ENCODE measurements at regions not wholly inside any gene's neighbourhood (a gene's known extent, or its start where the extent isn't known, plus 50 kb on each side); places are given as distances from the start of the nearest gene placed in this dataset.

DNA sequence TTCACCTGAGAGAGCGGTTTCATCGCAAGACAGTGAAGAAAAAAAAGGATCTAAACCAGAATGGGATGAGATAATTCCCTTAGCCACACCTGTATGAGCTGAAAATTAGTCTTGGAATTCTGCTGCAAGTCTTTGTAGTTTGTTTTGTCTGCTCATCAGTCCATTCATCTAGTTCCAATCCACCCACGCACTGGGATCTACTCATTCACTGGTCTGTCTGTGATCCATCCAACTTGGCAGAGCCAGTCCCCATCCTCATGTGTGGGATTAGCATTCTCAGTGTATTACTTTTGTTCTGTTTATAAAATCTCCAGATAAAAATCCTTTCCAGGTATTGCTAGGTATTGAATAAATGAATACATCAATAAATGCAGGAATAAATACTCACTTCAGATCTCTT lies 266.5 kb upstream of the USP24 start:
- no peak overlapping the region for H3K27ac Mint-ChIP-seq
- H3K4me3 Mint-ChIP-seq = no peak overlapping the region
- H3K27me3 Mint-ChIP-seq = peaks cover 25% of the 10 kb centered on the region
- ATAC-seq (no peak), DNase-seq (no peak)
- H3K9me3 Mint-ChIP-seq = no peaks in the 10 kb centered on the region
- H3K4me1 Mint-ChIP-seq = no peaks in the 10 kb centered on the region

DNA sequence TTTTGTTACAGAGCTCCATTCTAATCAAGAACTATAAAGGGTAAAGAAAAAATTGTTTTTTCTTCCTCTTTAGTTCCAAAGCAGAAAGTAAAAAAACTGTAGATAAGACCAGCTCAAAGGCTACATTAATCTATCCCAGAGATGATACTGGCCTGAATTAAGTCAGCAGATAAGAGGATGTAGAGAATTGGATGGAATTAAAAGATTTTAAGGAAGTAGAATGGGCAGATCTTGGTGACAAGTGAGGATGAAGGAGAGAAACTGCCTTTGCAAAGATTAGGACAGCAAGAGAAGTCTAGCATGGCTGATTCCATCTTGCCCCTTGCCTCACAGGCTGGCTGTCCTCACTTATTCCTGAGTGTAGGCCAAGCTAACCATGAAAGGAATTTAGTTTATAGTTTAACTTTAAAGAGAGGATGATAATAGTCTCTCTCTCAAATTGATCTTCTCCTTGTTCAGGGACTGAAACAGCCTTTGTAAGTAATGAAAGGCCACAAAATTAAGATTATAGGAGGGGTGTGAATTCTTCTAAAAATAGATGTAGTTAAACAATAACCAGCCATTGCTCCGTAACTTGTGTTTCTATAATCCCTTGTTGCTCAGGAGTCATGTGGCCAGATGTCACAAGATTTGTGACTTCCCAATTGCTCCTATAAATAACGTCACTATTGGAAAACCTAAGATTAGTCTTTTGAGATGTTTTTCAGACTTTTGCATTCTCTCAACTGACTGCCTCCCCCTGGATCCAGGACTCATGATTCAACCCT lies 265.0 kb upstream of the USP24 start:
- H3K4me1 Mint-ChIP-seq = no peaks in the 10 kb centered on the region
- H3K9me3 Mint-ChIP-seq = no peaks in the 10 kb centered on the region
- ATAC-seq = no peak
- H3K27ac Mint-ChIP-seq = no peak overlapping the region
- no peak for DNase-seq
- no peak overlapping the region for H3K4me3 Mint-ChIP-seq
- peaks cover 17% of the 10 kb centered on the region for H3K27me3 Mint-ChIP-seq

DNA sequence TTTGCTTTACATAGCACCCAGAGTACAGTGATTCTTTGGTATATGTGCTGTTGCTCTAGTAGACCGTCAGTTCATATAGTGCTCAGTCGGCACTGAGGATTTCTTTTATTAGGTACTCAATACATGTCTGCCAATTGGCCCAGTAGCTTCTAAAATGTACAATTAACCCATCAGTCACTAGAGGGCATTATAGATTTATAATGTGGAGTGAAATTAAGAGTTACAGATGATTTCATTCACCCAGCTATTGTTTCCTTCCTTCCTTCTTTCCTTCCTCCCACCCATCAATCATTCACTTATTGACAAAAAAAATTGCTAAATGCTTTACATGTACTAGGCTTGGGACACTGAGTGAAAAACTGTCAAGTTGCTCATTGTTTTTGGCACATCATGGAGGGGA lies 263.6 kb upstream of the USP24 start:
- ATAC-seq (no peak), DNase-seq (no peak)
- Mint-ChIP-seq H3K27me3 (peaks cover 15% of the 10 kb centered on the region), H3K9me3 (no peaks in the 10 kb centered on the region), H3K4me1 (no peaks in the 10 kb centered on the region), H3K27ac (no peak overlapping the region), H3K4me3 (no peak overlapping the region)

DNA sequence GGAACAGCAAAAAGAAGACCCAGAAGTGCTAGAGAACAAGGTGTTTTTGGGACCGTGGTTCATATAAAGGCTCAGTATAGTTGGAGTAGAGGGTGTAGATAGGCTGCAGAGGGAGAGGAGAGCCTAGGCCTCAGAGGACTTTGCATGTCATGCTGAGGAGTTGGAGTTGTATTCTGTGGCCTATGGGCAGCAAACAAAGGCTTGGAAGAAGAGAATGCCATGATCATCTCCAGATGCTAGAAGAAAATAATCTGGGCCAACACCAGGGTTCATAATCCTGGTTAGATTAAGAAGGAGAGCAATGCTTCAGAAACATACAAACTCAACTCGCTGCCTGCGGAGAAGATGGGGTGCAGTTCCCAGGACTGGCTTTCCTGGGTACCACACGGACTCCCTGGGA lies 262.8 kb upstream of the USP24 start:
- Mint-ChIP-seq H3K4me1 (no peaks in the 10 kb centered on the region), H3K4me3 (no peak overlapping the region), H3K27ac (peak overlapping the region in 1 of 2 donors; percentile 43), H3K27me3 (peaks cover 21% of the 10 kb centered on the region), H3K9me3 (no peaks in the 10 kb centered on the region)
- ATAC-seq (no peak), DNase-seq (no peak)

DNA sequence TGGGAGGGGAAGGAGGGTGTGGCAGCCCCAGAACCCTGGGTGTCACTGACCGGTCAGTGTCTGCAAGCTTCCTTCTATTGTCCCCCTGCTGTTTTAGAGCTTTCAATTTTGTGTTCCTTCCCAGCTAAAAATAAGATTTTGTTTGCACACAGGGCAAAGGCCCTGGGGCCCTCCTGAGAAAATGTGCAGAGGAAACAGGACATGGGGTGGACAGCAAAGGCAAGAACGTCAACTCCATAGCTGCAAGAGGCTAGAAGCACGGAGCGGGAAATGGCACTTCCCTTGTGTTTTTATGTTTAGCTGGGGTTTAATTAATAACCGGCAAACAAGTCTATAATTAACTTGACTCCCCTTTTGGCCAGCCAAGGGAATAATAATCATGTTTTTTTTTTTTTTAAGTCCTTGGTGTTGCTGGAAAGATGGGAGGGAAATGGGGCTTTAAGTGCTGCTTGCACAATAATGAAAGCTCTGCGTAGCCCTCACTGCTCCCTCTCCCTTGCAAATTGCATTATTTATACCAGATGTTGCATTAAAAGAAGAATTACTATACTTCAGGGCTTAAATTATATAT lies 261.4 kb upstream of the USP24 start:
- H3K27me3 Mint-ChIP-seq = peaks cover 25% of the 10 kb centered on the region
- no peak overlapping the region for H3K27ac Mint-ChIP-seq
- ATAC-seq (no peak), DNase-seq (no peak)
- no peaks in the 10 kb centered on the region for H3K9me3 Mint-ChIP-seq
- no peak overlapping the region for H3K4me3 Mint-ChIP-seq
- H3K4me1 Mint-ChIP-seq = no peaks in the 10 kb centered on the region

DNA sequence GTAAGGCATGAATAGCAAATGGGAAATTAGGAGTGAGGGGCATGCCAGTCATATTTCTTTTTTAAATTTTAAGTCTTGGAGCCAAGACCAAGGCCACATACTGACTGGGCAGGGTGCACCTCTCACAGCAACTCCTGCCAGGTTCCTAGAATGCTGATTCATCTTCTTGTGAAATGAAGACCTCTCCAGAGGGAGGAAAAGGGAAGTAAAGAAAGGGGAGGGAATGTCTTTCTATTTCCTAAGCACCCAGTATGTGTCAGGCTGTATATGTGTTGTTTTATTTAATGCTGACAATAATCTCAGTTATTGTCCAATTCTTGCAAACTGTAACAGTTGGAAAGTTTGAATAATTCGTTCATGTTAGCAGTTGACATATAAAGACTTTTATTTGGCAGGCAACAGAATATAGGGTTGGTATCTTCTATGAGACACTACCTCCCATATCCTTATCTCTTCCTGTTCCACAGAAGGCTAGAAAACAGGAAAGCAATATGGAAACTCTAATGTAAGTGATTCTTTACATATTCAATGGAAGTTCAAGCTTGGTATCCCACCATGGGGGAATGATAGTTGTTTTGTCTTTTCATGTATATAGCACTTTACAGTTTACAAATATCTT lies 259.1 kb upstream of the USP24 start:
- Mint-ChIP-seq H3K9me3 (no peaks in the 10 kb centered on the region), H3K4me3 (no peak overlapping the region), H3K27me3 (peaks cover 25% of the 10 kb centered on the region), H3K27ac (no peak overlapping the region), H3K4me1 (no peaks in the 10 kb centered on the region)
- ATAC-seq (no peak), DNase-seq (no peak)

DNA sequence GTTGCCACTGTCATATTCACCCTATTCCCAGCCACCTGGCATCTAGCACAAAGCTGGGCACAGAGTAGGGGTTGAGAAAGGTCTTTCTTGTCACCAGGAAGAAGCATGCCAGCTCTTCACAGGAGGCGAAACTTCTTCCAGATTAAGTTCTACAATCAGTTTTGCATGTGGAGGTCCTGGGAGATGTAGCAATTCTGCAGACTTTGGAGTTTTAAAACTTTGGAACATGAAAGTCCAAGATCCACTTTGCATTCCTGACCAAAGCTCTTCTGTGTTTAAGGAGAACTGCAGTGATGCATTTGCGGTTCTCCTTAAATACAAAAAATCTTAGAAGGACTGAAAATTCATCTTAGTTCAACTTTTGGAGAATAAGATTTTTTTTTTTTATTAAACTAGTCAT lies 258.5 kb upstream of the USP24 start:
- Mint-ChIP-seq H3K9me3 (no peaks in the 10 kb centered on the region), H3K27me3 (peaks cover 25% of the 10 kb centered on the region), H3K4me3 (no peak overlapping the region), H3K4me1 (no peaks in the 10 kb centered on the region), H3K27ac (no peak overlapping the region)
- no peak for DNase-seq
- ATAC-seq = no peak

DNA sequence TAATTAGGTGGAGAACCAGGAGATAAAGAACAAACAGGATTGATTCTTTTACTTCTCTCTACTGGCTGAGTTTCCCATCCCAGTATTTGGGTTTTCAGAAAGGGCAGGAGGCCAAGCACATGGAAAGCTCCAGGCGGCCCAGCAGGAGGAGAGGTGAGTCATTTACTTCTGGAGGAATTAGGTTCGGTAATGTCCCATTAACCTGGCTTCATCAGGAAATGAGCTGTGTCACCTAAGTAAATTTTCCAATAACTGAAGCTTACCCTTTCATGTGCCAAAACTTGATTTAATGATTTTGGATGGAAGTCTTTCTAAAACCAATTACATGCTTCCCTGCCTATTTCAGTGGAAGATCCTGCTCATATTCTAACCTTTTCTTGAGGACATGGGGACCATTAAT lies 257.6 kb upstream of the USP24 start:
- Mint-ChIP-seq H3K4me1 (no peaks in the 10 kb centered on the region), H3K27me3 (peaks cover 25% of the 10 kb centered on the region), H3K27ac (no peak overlapping the region), H3K9me3 (no peaks in the 10 kb centered on the region), H3K4me3 (no peak overlapping the region)
- ATAC-seq = no peak
- DNase-seq = no peak

DNA sequence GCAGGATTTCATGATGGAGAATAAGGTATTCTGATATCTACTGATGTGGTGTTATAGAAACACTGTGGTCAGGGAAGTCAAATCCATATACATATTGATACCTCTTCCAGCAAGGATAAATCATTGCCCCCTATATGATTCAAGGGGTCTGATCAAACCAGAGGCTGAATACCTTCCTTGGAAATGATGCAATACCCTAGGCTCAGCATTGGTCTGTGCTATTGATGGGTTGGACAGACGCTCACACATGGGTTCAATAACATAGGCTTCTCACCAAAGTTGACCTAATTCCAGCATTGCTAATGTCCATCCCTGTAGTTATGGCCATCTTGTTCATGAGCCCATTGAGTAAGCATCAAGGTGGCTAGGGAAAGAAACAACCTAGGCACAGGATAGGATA lies 257.0 kb upstream of the USP24 start:
- Mint-ChIP-seq H3K4me3 (no peak overlapping the region), H3K27ac (no peak overlapping the region), H3K27me3 (peaks cover 18% of the 10 kb centered on the region), H3K4me1 (no peaks in the 10 kb centered on the region), H3K9me3 (no peaks in the 10 kb centered on the region)
- DNase-seq (no peak), ATAC-seq (no peak)

DNA sequence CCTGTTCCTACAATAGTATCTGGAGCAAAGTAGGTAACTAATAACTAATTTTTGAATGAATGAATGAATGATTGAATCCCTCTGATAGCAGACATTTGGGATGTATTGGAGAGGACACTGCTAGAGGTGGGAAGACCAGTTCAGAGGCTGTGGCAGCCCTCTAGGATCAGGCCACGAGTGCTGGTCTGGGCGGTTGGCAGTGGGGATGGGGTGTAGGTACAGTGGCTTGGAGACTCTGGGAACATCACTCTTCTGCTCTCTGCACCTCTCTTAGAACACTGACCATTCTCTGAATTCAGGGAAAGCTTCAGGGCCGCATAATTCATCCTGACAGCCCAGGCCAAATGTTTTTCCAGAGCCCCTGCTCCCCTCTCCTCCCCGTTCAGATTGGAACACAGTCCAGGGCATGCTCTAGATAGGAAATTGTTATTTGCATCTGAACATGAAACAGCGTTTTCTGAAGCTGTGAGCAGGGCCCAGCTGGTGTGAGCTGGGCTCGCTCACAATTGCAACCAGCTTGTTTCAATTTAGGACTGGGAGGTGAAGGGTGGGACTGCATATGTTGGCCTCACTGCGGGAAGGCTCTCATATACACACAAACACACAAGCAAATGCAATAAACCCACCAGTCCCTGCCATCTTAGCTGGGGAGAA lies 253.1 kb upstream of the USP24 start:
- Mint-ChIP-seq H3K27ac (peak overlapping the region in 1 of 2 donors; percentile 46), H3K4me3 (no peak overlapping the region), H3K9me3 (no peaks in the 10 kb centered on the region), H3K27me3 (peaks cover 8% of the 10 kb centered on the region), H3K4me1 (no peaks in the 10 kb centered on the region)
- no peak for DNase-seq
- ATAC-seq = no peak

DNA sequence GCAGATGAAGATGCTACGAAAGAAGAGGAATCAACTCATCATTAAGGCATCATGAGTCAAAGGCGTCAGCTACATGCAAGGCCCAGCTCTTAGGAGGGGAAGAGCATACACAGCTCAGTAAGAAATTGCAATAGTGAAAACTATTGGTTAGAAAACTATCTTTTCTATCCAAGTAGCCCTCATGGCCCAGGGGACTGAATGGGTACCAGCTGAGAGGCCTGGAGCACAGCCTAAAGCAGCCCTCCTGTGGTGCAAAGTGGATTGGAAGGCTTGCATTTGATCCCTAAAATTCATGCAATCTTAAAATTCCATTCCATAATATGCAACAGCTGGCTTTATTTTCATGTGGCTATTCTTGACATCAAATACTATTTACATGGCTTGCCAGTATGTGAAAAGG lies 251.8 kb upstream of the USP24 start:
- Mint-ChIP-seq H3K27me3 (no peaks in the 10 kb centered on the region), H3K9me3 (no peaks in the 10 kb centered on the region), H3K4me3 (no peak overlapping the region), H3K27ac (no peak overlapping the region), H3K4me1 (no peaks in the 10 kb centered on the region)
- DNase-seq (no peak), ATAC-seq (no peak)

DNA sequence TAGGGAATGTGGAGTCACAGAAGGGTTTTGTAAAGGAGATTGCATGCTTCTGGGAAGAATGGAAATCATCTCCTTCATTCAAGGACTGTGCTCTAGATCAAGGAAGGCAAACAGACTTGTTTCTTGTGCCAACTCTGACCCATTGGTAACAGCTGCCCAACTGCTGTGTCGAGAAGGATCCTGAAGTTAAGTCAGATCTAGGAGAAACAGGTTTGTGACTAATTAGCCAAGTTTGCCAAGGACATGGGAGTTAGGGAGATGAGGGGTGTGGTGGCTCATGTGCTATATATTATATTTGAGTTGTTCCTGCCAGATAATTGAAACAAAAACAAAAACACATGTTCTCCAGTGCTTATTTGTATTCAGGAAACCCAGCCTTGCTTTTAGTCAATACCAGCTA lies 251.2 kb upstream of the USP24 start:
- Mint-ChIP-seq H3K4me1 (no peaks in the 10 kb centered on the region), H3K27ac (no peak overlapping the region), H3K27me3 (no peaks in the 10 kb centered on the region), H3K4me3 (no peak overlapping the region), H3K9me3 (no peaks in the 10 kb centered on the region)
- ATAC-seq (no peak), DNase-seq (no peak)

DNA sequence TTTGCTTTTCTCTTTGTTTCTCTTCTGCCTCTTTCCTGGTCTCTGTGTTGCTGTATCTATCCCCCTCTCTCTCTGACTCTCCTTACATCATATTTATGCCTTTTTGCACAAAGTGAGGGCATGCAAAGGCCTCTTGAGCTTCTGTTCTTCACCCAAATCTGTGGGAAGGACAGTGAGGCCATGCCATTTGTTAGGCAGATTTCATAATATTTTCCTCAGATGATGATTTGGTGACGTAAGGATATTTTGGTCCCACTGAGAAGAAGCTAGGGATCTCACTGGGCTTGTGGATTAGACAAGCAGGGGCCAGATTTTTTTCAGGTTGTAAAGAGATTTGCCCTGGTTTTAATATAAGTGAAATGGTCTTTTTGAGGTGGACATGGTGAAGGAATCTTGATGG lies 249.4 kb upstream of the USP24 start:
- Mint-ChIP-seq H3K4me3 (no peak overlapping the region), H3K27ac (no peak overlapping the region), H3K9me3 (no peaks in the 10 kb centered on the region), H3K27me3 (no peaks in the 10 kb centered on the region), H3K4me1 (no peaks in the 10 kb centered on the region)
- DNase-seq (no peak), ATAC-seq (no peak)

DNA sequence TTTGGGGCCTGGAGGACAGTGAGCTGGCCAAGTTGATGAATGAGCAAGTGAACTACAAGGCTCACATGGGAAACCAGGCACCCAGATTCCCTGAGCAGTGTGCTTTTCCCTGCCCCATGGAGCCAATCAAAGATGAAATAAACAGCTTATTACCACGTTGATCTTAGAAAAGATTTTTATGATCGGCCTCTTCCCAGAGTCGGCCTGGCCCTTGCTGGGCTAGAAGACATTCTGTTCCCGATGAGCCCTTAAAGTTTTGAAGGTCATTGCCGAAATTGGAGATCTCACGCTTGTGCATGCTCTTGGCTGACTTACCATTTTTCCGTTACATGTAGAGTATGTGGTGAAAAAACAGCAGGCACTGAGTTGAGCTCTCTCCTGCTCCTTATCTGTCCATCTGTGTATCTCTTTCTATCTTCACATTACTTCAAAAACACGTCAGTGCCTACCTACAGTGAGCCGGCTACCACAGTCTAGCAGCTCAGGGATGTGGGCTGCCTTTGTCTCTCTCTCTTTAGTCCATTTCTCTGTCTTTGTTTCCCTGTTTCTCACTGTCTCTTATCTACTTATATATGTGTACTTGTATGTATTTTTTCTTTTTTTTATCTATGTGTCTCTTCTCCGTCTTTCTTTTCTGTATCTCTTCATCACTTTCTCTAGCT lies 248.8 kb upstream of the USP24 start:
- ATAC-seq (no peak), DNase-seq (no peak)
- H3K27ac Mint-ChIP-seq = no peak overlapping the region
- H3K9me3 Mint-ChIP-seq = no peaks in the 10 kb centered on the region
- H3K4me3 Mint-ChIP-seq = no peak overlapping the region
- no peaks in the 10 kb centered on the region for H3K4me1 Mint-ChIP-seq
- H3K27me3 Mint-ChIP-seq = no peaks in the 10 kb centered on the region

DNA sequence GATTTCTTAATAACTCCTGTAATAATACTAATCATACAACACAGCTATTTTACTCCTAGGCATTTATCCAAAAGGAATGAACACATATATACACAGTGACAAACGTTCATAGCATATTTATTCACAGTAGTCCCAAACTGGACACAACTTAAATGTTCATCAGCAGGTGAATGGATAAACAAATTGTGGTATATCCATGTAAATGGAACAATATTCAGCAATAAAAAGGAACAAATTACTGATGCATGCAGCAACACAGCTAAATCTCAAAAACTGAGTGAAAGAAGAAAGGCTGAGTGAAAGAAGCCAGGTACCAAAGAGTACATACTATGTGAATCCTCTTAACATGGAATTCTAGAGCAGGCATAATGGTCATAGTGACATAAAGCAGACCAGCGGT lies 242.7 kb upstream of the USP24 start:
- Mint-ChIP-seq H3K27me3 (no peaks in the 10 kb centered on the region), H3K9me3 (peaks cover 8 to 17% of the 10 kb centered on the region in 2 donors), H3K4me1 (no peaks in the 10 kb centered on the region), H3K4me3 (no peak overlapping the region), H3K27ac (no peak overlapping the region)
- ATAC-seq = no peak
- no peak for DNase-seq

DNA sequence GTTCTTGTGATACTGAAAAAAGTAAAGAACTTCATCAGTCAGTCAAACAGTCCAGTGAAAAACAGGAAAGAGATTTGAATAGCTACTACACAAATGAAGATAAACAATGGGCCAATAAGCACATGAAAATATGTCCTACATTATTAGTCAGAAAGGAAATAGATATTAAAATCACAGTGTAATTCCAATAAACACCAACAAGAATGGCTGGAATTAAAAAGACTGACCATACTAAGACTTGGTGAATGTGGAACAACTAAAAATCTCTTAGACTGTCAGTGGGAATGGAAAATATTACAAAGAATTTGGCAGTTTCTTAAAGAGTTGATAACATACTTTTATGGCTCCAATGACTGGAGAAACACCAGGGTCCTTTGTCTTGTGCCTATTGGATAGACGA lies 241.8 kb upstream of the USP24 start:
- H3K27ac Mint-ChIP-seq = no peak overlapping the region
- no peaks in the 10 kb centered on the region for H3K4me1 Mint-ChIP-seq
- H3K9me3 Mint-ChIP-seq = peaks cover 8 to 17% of the 10 kb centered on the region in 2 donors
- no peak overlapping the region for H3K4me3 Mint-ChIP-seq
- no peaks in the 10 kb centered on the region for H3K27me3 Mint-ChIP-seq
- ATAC-seq (no peak), DNase-seq (no peak)
